Activated CD4-positive, alpha-beta T cell treated with anti-CD3 and anti-CD28 coated beads for 1 hour (primary cell): ENCODE measurements at regions not wholly inside any gene's neighbourhood (a gene's known extent, or its start where the extent isn't known, plus 50 kb on each side); places are given as distances from the start of the nearest gene placed in this dataset.

ENCODE experiments used
- DNase-seq: peaks from one replicate; pipeline ENCODE4 v3.0.0-alpha.2; 2020

GRCh38 chr18:39918847-39919246 lies 2036.2 kb upstream of the PIK3C3 start:
- DNase-seq: no peak

DNA sequence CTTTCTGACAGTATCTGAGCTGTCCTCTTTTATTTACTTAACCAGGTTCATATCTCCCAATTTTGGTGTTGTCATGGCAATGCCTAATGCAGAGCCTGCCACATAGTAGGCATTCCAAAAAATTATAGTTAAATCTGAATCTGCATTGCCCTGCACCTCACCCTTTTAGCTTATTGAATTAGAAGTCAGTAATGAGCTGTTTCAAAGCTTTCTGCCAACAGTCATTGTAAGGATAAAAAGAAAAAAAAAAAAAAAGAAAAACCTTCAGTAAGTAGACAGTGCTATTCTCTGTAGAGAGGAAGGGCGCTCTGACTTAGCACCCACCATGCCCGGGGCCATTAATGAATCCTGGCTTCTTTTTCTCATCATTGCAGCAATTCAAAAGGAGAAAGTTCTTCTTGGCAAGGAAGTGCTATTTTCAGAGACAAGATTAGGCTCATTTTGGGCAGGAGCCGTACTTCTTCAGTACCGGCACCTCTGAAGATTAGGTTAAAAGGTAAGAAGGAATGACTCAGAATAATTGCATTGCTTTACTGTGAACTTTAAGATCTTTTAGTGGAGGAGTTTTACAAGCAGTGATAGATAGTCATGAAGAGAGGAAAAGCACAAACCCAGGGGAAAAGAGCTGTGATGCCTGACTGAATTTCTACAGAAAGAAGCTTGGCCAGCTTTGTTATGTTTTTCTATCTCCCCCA lies 2041.2 kb upstream of the PIK3C3 start:
- no peak for DNase-seq

DNA sequence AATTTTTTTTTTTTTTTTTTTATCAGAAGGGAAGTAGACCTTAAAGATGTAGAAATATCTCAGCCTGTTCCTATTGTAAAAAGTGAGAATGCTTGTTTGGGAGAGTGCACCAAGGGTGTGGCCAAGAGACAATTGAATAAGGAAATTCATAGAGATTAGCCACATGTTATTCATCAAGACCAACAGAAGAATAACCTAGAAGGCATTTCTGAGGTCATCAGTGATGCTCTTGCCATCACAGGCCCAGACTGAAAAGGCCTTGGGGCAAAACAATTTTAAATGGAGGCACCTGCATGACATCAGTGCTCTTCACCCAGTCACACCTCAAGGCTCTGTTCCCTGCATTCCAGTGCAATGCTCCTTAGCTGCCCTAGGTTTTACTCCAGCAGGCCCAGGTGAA lies 2043.3 kb upstream of the PIK3C3 start:
- DNase-seq: no peak

GRCh38 chr18:39909706-39910105 lies 2045.3 kb upstream of the PIK3C3 start:
- DNase-seq: no peak

GRCh38 chr18:39886136-39886535 lies 2068.9 kb upstream of the PIK3C3 start:
- DNase-seq: no peak

- DNase-seq: no peak
Measured at GRCh38 chr18:39872651-39873050, 2082.4 kb upstream of the PIK3C3 start.

GRCh38 chr18:39871961-39872360 lies 2083.1 kb upstream of the PIK3C3 start:
- DNase-seq: no peak

DNA sequence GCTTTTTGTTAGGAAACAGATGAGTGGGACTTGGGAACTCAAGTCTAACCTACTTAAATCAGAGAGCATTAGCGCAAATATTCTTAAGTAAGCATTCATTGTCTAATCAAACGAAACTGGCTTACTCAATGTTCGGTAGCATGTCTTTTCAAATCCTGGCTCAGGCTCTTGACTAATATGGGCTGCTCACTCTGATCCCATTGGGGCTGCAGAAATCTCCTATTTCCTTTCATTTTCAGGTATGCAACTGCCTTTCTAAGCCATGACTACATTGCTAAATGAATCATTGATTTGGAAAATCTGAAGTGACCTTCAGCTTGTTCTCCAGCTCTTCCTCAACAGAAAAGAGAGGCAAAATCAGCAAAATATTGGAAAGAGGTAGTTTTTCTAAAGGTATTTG lies 2084.4 kb upstream of the PIK3C3 start:
- no peak for DNase-seq

- no peak for DNase-seq
Measured at GRCh38 chr18:39863916-39864315, 2091.1 kb upstream of the PIK3C3 start.

- DNase-seq: no peak
Measured at GRCh38 chr18:39862341-39862740, 2092.7 kb upstream of the PIK3C3 start.

- DNase-seq: no peak
Measured at GRCh38 chr18:39854291-39854690, 2100.7 kb upstream of the PIK3C3 start.

DNA sequence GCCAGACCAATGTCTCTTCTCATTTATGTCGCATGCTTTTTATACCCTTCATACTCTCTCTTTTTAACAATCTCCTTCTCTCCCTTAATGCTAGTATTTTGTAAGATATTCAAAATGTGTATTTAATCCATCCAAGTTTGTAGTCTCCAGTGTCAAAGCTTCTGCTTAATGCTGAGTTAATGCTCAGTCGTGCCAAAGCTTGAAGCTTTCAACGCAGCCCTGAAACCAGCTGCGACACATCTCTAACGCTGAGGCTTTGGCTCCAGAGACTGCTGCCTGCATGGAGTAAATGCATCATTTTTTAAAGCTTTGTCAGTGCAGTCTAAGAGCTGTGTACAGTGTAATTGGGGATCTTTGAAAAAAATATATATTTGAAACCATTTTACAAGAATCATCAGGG lies 2108.8 kb upstream of the PIK3C3 start:
- DNase-seq: no peak

DNA sequence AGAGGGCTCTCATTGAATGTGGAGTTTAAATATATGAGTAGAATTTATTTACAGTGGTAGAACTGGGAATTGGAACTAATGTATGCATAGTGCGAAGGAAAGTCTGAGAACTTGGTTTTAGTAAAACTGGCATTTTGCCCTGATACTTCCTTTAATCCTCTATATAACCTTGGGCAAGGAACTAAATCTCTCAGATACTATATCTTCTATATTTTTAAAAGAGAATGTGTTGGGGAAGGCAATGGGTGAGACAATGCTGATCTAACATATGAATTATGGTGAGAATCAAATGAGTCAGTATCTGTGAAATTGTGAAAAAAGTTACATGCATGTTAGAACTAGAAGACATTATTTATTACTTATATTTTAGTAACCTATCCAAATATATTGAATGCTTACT lies 2109.4 kb upstream of the PIK3C3 start:
- no peak for DNase-seq

DNA sequence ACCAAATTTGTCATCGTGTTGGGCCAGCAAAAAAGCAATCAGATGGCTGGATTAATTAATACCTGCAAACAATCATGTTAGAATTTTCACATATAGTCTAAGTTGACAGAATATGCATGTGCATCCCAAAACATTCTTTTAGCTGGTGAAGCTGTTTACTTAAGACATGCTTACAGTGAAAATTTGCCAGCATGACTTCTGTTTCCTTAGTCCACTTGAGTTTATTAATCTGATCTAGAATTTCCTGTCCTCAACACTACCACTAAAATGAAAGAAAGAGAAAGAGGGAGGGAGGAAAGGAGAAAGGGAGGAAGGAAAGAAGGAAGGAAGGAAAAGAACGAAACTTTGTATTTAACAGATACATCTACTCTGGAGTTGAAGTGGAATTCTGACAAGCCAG lies 2109.9 kb upstream of the PIK3C3 start:
- DNase-seq: no peak

DNA sequence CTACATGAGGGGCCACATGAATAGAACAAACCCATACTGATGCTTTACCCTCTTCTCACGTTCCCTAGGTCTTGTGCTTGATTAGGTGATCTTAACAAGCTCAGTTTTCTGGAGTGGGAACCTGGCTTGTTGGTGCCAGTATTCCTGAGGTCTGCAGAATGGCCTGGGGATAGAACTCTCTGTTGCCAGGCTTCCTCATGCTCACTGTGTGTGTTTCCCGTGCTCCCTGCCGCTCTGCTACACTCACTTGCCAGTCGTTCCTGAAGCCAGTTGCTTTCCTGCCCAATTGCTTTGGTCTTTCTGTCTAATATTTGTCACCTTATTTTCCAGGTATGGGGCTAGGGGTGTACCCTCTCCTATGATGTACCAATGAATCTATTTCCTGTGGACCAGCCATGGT lies 2111.5 kb upstream of the PIK3C3 start:
- DNase-seq: no peak

DNA sequence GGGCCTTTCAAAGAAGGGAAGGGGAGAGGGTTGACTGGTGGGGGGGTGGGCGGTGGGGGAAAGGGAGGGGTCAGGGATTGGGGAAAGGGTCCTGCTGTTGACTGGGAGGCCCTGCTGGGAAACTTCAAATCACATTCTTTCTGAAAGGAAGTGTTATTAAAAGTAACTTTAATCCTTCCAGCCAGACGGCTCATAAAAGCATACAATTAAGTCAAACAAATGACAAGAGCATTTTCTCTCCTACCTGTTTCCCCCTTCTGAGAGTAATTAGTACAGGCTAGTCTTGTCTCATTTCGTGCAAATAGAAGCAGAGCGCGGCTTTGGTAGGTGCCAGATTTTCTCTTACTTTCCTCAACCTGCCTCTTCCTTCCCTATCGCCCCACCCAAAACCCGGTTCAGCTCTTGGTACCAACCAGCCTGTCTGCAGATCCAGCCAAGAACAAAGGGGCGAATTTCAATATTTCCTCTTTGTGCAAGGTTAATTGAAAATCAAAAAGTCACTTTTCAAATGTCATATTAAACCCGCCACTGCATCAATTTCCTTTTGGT lies 2112.6 kb upstream of the PIK3C3 start:
- DNase-seq: no peak

DNA sequence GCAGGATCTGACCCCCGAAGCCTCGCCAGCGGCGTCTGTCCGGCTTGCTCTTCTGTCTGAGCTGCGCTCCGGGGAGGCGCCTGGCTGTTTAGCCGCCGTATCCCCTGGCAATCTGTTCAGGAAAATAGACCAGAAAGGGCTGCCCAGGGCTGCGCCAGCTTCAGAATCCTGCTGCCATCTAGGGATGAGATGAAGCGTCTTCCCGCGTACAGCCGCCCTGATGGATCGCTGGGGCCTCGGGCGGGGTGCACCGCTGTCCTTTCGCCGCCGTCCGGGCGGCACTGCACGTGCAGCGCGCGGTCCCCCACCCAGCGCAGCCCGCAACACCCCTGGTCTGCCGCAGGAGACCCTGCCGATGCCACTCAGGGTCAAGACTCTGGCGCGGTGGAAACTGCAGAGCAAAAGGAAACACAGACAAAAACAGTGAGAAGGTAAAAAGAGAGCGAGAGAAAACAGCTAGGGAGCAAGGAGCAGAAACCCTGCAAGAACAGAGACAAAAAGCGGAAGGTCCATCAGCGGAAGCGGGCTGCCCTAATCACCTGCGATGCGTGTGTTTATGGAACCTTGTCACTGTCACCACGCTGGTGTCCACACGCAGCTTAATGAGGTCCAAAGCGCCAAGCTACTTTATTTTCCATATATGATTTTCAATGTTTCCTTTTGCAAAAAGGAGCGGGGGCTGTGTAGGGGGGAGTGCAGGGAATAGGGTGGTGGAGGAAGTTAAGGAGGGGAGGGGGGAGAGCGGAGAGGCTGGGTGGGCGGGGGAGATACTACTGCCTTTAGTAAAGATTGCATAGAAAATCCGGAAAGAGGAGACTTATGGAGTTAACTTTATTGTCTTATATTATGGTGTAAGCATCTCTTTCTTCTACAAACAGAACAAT lies 2113.3 kb upstream of the PIK3C3 start:
- DNase-seq: no peak

DNA sequence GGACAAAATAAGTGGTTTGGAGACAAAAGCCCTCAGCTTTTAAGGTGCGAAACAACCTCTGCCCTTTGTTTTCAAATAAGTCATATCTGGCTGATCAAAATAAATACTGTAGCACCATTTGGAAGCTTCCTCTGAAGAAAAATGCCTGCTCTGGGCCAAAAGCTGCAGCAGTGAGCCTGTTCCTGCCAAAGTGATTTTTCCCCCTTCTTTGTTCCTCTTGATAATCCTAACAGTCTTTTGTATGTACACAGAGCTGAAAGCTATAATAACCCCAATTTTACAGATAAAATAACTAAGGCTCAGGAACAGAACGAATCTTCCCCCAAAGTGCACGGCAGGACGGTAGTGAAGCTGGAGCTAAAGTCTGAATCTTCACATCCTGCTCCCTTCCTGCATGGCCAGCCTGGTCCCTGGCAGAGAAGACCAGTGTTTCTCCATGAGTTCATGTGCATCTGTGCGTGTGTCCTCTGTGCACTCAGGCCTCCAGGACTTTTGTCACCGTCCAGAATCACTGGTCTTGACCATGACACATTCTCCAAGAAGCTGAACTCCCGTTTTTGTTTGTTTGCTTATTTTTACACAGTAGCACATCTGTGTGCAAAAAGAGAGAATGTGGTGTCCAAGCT lies 2114.1 kb upstream of the PIK3C3 start:
- no peak for DNase-seq

GRCh38 chr18:39840406-39840805 lies 2114.6 kb upstream of the PIK3C3 start:
- no peak for DNase-seq

DNA sequence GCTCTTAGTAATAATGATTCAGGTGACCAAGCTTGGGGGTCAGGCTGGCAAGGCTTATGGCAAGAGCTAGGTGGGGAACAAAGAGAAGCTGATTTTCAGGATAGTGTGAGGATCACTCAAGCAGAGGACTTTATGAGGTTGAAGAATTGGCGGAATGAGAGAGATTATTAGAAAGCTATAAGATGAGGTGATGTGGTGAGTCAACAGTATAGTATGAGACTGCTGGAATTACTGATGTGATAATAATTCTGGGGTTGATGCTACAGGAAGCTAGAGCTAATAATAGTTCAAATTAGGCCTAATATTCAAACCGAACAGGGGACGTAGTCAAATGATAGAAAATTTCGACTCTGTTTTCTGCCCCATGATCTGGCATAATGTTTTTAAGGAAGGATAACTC lies 2115.3 kb upstream of the PIK3C3 start:
- DNase-seq: no peak

GRCh38 chr18:39838831-39839230 lies 2116.2 kb upstream of the PIK3C3 start:
- no peak for DNase-seq

DNA sequence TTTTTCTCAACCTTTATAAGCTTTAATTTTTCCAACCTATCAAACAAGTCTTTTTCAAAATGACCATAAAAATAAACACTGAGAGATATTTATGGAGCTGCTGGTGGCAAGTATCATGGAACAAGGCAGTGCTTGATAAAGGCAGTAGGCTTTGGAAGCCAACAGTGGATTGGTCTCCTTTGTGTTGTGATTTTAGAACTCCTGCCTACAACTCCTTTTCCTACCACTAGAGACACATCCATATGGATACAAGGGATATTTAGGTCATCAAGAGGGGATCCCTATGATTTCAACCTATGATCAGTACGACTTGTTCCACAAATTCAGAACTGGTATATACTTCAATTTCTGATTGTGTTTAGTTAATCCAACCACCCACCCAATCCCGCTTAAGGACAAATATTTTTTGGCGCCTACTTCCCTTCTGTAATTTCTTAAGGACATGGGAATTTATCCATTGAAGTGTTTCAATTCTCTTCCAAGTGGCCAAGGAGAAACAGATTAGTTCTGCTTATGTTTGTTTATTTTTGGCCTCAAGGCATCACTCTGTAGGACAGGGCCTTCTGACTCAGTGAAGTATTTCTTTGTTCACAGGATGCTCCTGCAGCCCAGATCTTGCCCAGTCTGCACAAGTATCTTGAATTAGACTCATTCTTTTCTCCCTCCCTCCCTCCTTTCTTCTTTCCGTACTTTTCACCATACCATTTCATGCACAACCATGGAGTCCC lies 2119.6 kb upstream of the PIK3C3 start:
- DNase-seq: no peak

GRCh38 chr18:39834636-39835035 lies 2120.4 kb upstream of the PIK3C3 start:
- no peak for DNase-seq
